ENCODE measurements at regions not wholly inside any gene's neighbourhood (a gene's known extent, or its start where the extent isn't known, plus 50 kb on each side); places are given as distances from the start of the nearest gene placed in this dataset.

DNA sequence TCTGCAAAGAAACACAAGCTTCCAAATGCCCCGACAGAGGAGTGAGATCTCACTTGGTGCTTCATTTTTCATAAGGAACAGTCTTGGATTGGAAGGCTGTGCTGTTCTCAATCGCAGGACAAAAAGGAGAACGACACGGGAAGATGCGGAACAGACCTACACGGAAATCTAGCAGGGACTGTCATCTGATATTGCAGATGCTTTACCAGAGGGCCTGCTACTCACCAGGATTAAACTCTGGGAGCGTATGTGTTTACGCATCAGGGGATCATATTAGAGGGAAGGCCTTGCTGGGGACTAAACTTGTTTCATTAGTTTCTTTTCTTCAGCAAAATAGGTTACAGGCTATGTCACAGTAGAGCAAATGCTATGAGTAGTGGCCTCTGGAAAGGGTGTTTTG lies 82.8 kb upstream of the EEPD1 start:
- no peaks in the 10 kb centered on the region for H3K4me1 ChIP-seq
- no peaks in the 10 kb centered on the region for H3K9me3 ChIP-seq
- no peak overlapping the region for H3K4me3 ChIP-seq (ENCODE audit: low read depth, low read length)
- no peak for DNase-seq
- no peaks in the 10 kb centered on the region for H3K36me3 ChIP-seq
- TF ChIP-seq, protein P1, sequence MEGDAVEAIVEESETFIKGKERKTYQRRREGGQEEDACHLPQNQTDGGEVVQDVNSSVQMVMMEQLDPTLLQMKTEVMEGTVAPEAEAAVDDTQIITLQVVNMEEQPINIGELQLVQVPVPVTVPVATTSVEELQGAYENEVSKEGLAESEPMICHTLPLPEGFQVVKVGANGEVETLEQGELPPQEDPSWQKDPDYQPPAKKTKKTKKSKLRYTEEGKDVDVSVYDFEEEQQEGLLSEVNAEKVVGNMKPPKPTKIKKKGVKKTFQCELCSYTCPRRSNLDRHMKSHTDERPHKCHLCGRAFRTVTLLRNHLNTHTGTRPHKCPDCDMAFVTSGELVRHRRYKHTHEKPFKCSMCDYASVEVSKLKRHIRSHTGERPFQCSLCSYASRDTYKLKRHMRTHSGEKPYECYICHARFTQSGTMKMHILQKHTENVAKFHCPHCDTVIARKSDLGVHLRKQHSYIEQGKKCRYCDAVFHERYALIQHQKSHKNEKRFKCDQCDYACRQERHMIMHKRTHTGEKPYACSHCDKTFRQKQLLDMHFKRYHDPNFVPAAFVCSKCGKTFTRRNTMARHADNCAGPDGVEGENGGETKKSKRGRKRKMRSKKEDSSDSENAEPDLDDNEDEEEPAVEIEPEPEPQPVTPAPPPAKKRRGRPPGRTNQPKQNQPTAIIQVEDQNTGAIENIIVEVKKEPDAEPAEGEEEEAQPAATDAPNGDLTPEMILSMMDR (IDR thresholded peaks at IDR 0.05; ENCODE audit: low read depth, low read length): no peak
- no peaks in the 10 kb centered on the region for H3K27me3 ChIP-seq

DNA sequence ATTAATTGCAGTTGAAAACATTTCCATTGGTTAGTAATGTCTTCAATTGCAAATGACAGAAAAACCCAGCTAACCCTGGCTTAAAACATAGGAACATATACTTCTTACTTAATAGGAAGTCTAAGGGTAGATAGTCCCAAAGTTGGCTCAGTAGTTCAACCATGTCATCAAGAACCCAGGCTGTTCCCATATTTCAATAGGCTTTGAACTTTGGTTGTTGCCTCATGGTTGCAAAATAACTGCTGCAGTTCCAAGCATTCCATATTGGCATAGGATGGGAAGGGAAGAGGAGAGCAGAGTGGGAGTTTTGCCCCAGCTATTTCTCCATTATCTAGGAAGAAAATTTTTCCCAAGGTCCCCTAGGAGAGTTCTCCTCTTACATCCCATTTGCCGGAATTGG lies 81.4 kb upstream of the EEPD1 start:
- TF ChIP-seq, protein P1 (IDR thresholded peaks at IDR 0.05; ENCODE audit: low read depth, low read length): no peak
- H3K4me1 ChIP-seq: no peaks in the 10 kb centered on the region

DNA sequence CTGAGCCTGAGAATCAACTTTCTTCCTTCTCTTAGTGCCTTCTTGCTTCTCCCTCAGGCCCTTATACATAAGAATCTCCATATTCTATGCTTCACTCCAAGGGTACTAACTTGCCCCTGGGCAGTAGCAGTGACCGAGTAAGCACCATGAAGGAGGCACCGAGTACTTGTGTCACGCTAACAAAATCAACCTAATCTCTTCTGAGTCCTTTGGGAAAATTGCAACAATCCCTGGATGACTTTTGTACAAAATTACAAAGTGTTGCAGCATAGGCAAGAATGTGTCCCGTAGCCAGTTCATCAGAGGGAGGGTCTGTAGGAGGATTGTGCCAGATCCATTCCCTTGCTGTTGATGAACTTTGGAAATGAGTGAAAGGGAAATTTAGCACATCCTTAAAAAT lies 80.4 kb upstream of the EEPD1 start:
- no peak for DNase-seq
- no peak overlapping the region for H3K4me3 ChIP-seq (ENCODE audit: low read depth, low read length)
- H3K36me3 ChIP-seq: no peaks in the 10 kb centered on the region
- TF ChIP-seq, protein P1 (IDR thresholded peaks at IDR 0.05; ENCODE audit: low read depth, low read length): no peak
- no peaks in the 10 kb centered on the region for H3K4me1 ChIP-seq
- H3K27me3 ChIP-seq: no peaks in the 10 kb centered on the region
- no peaks in the 10 kb centered on the region for H3K9me3 ChIP-seq

More for the DNA sequence above, 81.4 kb upstream of the EEPD1 start:
- DNase-seq: no peak
- no peaks in the 10 kb centered on the region for H3K36me3 ChIP-seq
- H3K27me3 ChIP-seq: no peaks in the 10 kb centered on the region
- H3K9me3 ChIP-seq: no peaks in the 10 kb centered on the region
- no peak overlapping the region for H3K4me3 ChIP-seq (ENCODE audit: low read depth, low read length)

DNA sequence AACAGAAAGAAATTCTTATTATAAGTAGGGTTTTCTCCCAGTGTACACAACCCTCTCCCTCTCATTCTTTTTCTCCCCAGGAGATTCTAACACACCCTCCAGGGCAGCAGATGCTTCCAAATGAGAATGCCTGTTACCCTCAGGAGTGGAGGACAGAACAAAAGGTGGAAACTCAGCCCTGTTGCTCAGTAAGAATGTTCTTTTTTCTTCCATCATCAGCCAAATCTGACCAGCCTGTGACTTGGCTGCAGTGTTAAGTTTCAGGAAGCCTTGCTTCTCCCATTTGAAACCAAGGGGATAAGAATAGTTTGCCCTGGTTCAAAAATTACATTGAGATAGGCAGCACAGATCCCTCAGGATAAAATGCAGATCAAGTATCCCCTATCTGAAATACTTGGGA lies 77.5 kb upstream of the EEPD1 start:
- no peaks in the 10 kb centered on the region for H3K9me3 ChIP-seq
- no peak overlapping the region for H3K4me3 ChIP-seq (ENCODE audit: low read depth, low read length)
- TF ChIP-seq, protein P1 (IDR thresholded peaks at IDR 0.05; ENCODE audit: low read depth, low read length): no peak
- H3K27me3 ChIP-seq: no peaks in the 10 kb centered on the region
- no peak for DNase-seq
- H3K4me1 ChIP-seq: no peaks in the 10 kb centered on the region
- H3K36me3 ChIP-seq: no peaks in the 10 kb centered on the region

DNA sequence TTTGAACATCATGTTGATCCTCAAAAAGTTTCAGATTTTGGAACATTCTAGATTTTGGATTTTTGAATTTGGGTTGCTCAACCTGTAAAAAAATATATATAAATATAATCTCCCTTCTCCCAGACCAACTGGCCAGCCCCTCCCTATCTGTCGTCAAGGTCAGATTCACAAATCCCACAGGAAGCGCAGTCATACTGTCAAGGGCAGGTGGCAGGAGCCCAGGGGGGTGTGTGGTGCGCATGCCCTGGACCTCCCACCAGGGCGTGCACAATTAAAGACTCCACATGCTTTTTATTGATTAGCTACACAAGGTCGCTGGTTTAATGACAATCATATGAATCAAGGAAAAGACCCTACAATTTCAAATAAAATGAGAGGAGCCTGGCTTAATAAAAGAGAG lies 77.0 kb upstream of the EEPD1 start:
- TF ChIP-seq, protein P1 (IDR thresholded peaks at IDR 0.05; ENCODE audit: low read depth, low read length): no peak
- DNase-seq: no peak
- no peak overlapping the region for H3K4me3 ChIP-seq (ENCODE audit: low read depth, low read length)
- H3K27me3 ChIP-seq: no peaks in the 10 kb centered on the region
- no peaks in the 10 kb centered on the region for H3K36me3 ChIP-seq
- H3K9me3 ChIP-seq: no peaks in the 10 kb centered on the region
- H3K4me1 ChIP-seq: no peaks in the 10 kb centered on the region

DNA sequence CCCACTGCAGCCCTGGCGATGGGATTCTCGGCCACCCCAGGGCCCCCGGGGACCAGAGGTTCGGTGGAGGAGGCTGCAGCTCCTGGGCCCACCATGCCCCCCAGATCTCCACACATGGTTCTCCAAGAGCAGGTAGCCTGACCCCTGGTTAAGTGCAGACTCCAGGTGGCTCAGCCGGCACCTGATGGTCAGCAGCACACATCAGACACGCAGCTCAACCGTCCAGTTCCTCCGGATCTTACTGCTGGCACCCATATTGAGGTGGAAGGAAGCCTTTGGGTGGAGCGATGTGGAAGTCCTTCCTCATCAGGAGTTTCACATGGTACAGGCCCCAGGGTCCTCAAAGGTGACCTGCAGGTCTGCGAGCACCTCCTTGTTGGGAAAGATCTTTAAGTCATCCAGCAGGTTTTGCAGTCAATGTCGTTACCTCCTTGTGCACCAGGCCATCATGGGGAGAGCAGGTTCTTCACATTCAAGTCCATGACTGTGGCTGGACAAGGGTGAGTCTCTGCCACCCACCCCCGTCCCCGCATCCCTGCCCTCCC lies 74.2 kb upstream of the EEPD1 start:
- Histone ChIP-seq H3K36me3 (no peaks in the 10 kb centered on the region), H3K4me1 (peaks cover 6% of the 10 kb centered on the region), H3K27me3 (no peaks in the 10 kb centered on the region), H3K4me3 (ENCODE audit: low read depth, low read length) (no peak overlapping the region), H3K9me3 (no peaks in the 10 kb centered on the region)
- DNase-seq: no peak
- TF ChIP-seq, protein P1 (IDR thresholded peaks at IDR 0.05; ENCODE audit: low read depth, low read length): no peak

Data from BE2C (cell line).